GM23338 (cell line): ENCODE measurements at regions not wholly inside any gene's neighbourhood (a gene's known extent, or its start where the extent isn't known, plus 50 kb on each side); places are given as distances from the start of the nearest gene placed in this dataset.

ENCODE experiments used
- ATAC-seq: fragments of 200-7000 bp; cut with Tn5 transposase; 3 replicates; pipeline ENCODE4 v1.9.1; 2020
- DNase-seq: peaks from one replicate; pipeline ENCODE4 v3.0.0-alpha.2; 2015; ENCODE audit warnings: low spot score
- H2AFZ ChIP-seq: fragments of 200-600 bp; sonication (generic); 2 replicates; pipeline ENCODE4 v1.8.0; 2016; ENCODE audit warnings: antibody characterized with exemption, mild to moderate bottlenecking, moderate library complexity
- H3F3A ChIP-seq: fragments of 200-600 bp; sonication (generic); replicated peaks from 2 replicates; pipeline ENCODE4 v1.8.0; 2017; ENCODE audit warnings: antibody characterized with exemption, mixed run types, low read depth
- H3K27ac ChIP-seq: fragments of 200-600 bp; sonication (generic); 2 replicates; pipeline ENCODE4 v1.6.1; 2016; ENCODE audit warnings: low read depth
- H3K27me3 ChIP-seq: fragments of 200-600 bp; sonication (generic); 2 replicates; pipeline ENCODE4 v1.8.0; 2016; ENCODE audit warnings: mild to moderate bottlenecking, mixed run types, moderate library complexity; ENCODE audit not compliant: insufficient read depth
- H3K36me3 ChIP-seq: fragments of 200-600 bp; sonication (generic); 2 replicates; pipeline ENCODE4 v1.8.0; 2016; ENCODE audit warnings: mild to moderate bottlenecking; ENCODE audit not compliant: insufficient read depth
- H3K4me1 ChIP-seq: fragments of 200-600 bp; sonication (generic); 2 replicates; pipeline ENCODE4 v1.8.0; 2016; ENCODE audit warnings: mild to moderate bottlenecking, moderate library complexity; ENCODE audit not compliant: insufficient read depth
- H3K4me2 ChIP-seq: fragments of 200-600 bp; sonication (generic); 2 replicates; pipeline ENCODE4 v1.7.1; 2017; ENCODE audit warnings: mixed run types
- H3K4me3 ChIP-seq: fragments of 200-600 bp; sonication (generic); 2 replicates; pipeline ENCODE4 v1.6.1; 2016; ENCODE audit warnings: mixed run types
- H3K79me2 ChIP-seq: fragments of 200-600 bp; sonication (generic); replicated peaks from 2 replicates; pipeline ENCODE4 v1.8.0; 2017; ENCODE audit warnings: mild to moderate bottlenecking; ENCODE audit not compliant: insufficient read depth
- H3K9me2 ChIP-seq: fragments of 200-600 bp; sonication (generic); 2 replicates; pipeline ENCODE4 v1.8.0; 2017; ENCODE audit not compliant: insufficient read depth
- H4K20me1 ChIP-seq: fragments of 200-600 bp; sonication (generic); replicated peaks from 2 replicates; pipeline ENCODE4 v1.8.0; 2017; ENCODE audit warnings: mild to moderate bottlenecking; ENCODE audit not compliant: insufficient read depth
- H3K27ac Mint-ChIP-seq: 2 replicates; pipeline ENCODE4 v1.8.0; 2020; ENCODE audit warnings: inconsistent platforms, mild to moderate bottlenecking, moderate library complexity, mixed read lengths
- H3K27me3 Mint-ChIP-seq: 3 replicates; pipeline ENCODE4 v1.8.0; 2022; ENCODE audit warnings: low read depth, mild to moderate bottlenecking, moderate library complexity, mixed read lengths, inconsistent platforms; ENCODE audit not compliant: insufficient read depth, poor library complexity
- H3K36me3 Mint-ChIP-seq: 3 replicates; pipeline ENCODE4 v1.8.0; 2021; ENCODE audit warnings: low read depth, mild to moderate bottlenecking, inconsistent platforms, moderate library complexity, mixed read lengths
- H3K4me1 Mint-ChIP-seq: 3 replicates; pipeline ENCODE4 v1.8.0; 2020; ENCODE audit warnings: mild to moderate bottlenecking, inconsistent platforms, mixed read lengths
- H3K4me3 Mint-ChIP-seq: 3 replicates; pipeline ENCODE4 v1.8.0; 2021; ENCODE audit warnings: moderate library complexity, mild to moderate bottlenecking, inconsistent platforms, mixed read lengths
- H3K9me3 Mint-ChIP-seq: 3 replicates; pipeline ENCODE4 v1.8.0; 2020; ENCODE audit warnings: moderate library complexity, mild to moderate bottlenecking, inconsistent platforms, mixed read lengths
- CREB1 ChIP-seq: fragments of 250-450 bp; sonication (Bioruptor Pico); IDR thresholded peaks from 2 replicates; pipeline ENCODE4 v1.5.0; 2020; ENCODE audit warnings: low read depth, mild to moderate bottlenecking, moderate library complexity
- CTCF ChIP-seq, 2 experiments: fragments of 200-600 bp in 1 of 2; sonication (generic) in 1 of 2; conservative IDR thresholded peaks; 2 replicates each; pipeline versions ENCODE4 v1.5.1 to v1.6.1; 2016 to 2017; ENCODE audit warnings: antibody characterized with exemption in 2 of 2, low read depth in 2 of 2, mild to moderate bottlenecking in 2 of 2, moderate library complexity in 1 of 2
- EZH2 ChIP-seq: fragments of 200-600 bp; sonication (generic); IDR thresholded peaks from one replicate; pipeline ENCODE4 v1.8.0; 2017; ENCODE audit warnings: antibody characterized with exemption, mild to moderate bottlenecking, low read depth; ENCODE audit not compliant: unreplicated experiment
- EZH2phosphoT487 ChIP-seq: fragments of 200-600 bp; sonication (generic); IDR thresholded peaks from one replicate; pipeline ENCODE4 v1.8.1; 2018; ENCODE audit warnings: antibody characterized with exemption; ENCODE audit not compliant: unreplicated experiment
- NANOG ChIP-seq: IDR thresholded peaks from 2 replicates; pipeline ENCODE4 v1.6.1; 2016; ENCODE audit warnings: antibody characterized with exemption, borderline replicate concordance
- POLR2AphosphoS5 ChIP-seq: IDR thresholded peaks from 2 replicates; pipeline ENCODE4 v1.6.1; 2016; ENCODE audit warnings: antibody characterized with exemption, low read depth
- REST ChIP-seq: IDR thresholded peaks from one replicate; pipeline ENCODE4 v1.6.1; 2018; ENCODE audit warnings: antibody characterized with exemption; ENCODE audit not compliant: unreplicated experiment
- STAT1 ChIP-seq: IDR thresholded peaks from one replicate; pipeline ENCODE4 v1.6.1; 2016; ENCODE audit warnings: antibody characterized with exemption; ENCODE audit not compliant: unreplicated experiment
- ZNF114 ChIP-seq: fragments of 250-450 bp; sonication (Bioruptor Pico); IDR thresholded peaks from 2 replicates; pipeline ENCODE4 v1.5.0; 2020; ENCODE audit warnings: mild to moderate bottlenecking, moderate library complexity
- TF ChIP-seq, protein P1 (sequence below): fragments of 250-450 bp; sonication (Bioruptor Pico); IDR thresholded peaks from 2 replicates; pipeline ENCODE4 v1.5.0; 2020; ENCODE audit warnings: mild to moderate bottlenecking, moderate library complexity

- TF ChIP-seq EZH2 (no peak), CREB1 (CRISPR knock-in tag) (no peak), NANOG (no peak), STAT1 (no peak), CTCF (conservative IDR thresholded peaks at IDR 0.05; ENCODE audit: low read depth in 2 of 2) (no peak), REST (no peak)
Observed at GRCh38 chr2:80830891-80831290, 526.3 kb upstream of the LRRTM1 start (continued).

GRCh38 chr2:80822999-80823398 is 518.4 kb upstream of the LRRTM1 start:
- Histone ChIP-seq H2AFZ (no peak overlapping the region), H3F3A (no peaks in the 10 kb centered on the region), H3K4me3 (no peak overlapping the region), H3K79me2 (no peaks in the 10 kb centered on the region), H3K9me2 (no peaks in the 10 kb centered on the region), H3K27ac (no peak overlapping the region), H4K20me1 (no peaks in the 10 kb centered on the region), H3K4me2 (no peak overlapping the region), H3K4me1 (no peaks in the 10 kb centered on the region), H3K27me3 (no peaks in the 10 kb centered on the region), H3K36me3 (no peaks in the 10 kb centered on the region)
- Mint-ChIP-seq H3K9me3 (peaks cover 12% of the 10 kb centered on the region; the same call in 2 of the 3 replicates), H3K36me3 (0 out of 3 replicates have a peak, but pooled peaks cover 2% of the 10 kb centered on the region), H3K27ac (no peak overlapping the region), H3K4me1 (no peaks in the 10 kb centered on the region), H3K27me3 (peaks cover 2% of the 10 kb centered on the region), H3K4me3 (no peak overlapping the region)
- ATAC-seq: no peak
- DNase-seq: no peak
- TF ChIP-seq ZNF114 (CRISPR knock-in tag) (no peak), EZH2phosphoT487 (no peak), REST (no peak), POLR2AphosphoS5 (no peak), EZH2 (no peak), NANOG (no peak)
- TF ChIP-seq, protein P1, sequence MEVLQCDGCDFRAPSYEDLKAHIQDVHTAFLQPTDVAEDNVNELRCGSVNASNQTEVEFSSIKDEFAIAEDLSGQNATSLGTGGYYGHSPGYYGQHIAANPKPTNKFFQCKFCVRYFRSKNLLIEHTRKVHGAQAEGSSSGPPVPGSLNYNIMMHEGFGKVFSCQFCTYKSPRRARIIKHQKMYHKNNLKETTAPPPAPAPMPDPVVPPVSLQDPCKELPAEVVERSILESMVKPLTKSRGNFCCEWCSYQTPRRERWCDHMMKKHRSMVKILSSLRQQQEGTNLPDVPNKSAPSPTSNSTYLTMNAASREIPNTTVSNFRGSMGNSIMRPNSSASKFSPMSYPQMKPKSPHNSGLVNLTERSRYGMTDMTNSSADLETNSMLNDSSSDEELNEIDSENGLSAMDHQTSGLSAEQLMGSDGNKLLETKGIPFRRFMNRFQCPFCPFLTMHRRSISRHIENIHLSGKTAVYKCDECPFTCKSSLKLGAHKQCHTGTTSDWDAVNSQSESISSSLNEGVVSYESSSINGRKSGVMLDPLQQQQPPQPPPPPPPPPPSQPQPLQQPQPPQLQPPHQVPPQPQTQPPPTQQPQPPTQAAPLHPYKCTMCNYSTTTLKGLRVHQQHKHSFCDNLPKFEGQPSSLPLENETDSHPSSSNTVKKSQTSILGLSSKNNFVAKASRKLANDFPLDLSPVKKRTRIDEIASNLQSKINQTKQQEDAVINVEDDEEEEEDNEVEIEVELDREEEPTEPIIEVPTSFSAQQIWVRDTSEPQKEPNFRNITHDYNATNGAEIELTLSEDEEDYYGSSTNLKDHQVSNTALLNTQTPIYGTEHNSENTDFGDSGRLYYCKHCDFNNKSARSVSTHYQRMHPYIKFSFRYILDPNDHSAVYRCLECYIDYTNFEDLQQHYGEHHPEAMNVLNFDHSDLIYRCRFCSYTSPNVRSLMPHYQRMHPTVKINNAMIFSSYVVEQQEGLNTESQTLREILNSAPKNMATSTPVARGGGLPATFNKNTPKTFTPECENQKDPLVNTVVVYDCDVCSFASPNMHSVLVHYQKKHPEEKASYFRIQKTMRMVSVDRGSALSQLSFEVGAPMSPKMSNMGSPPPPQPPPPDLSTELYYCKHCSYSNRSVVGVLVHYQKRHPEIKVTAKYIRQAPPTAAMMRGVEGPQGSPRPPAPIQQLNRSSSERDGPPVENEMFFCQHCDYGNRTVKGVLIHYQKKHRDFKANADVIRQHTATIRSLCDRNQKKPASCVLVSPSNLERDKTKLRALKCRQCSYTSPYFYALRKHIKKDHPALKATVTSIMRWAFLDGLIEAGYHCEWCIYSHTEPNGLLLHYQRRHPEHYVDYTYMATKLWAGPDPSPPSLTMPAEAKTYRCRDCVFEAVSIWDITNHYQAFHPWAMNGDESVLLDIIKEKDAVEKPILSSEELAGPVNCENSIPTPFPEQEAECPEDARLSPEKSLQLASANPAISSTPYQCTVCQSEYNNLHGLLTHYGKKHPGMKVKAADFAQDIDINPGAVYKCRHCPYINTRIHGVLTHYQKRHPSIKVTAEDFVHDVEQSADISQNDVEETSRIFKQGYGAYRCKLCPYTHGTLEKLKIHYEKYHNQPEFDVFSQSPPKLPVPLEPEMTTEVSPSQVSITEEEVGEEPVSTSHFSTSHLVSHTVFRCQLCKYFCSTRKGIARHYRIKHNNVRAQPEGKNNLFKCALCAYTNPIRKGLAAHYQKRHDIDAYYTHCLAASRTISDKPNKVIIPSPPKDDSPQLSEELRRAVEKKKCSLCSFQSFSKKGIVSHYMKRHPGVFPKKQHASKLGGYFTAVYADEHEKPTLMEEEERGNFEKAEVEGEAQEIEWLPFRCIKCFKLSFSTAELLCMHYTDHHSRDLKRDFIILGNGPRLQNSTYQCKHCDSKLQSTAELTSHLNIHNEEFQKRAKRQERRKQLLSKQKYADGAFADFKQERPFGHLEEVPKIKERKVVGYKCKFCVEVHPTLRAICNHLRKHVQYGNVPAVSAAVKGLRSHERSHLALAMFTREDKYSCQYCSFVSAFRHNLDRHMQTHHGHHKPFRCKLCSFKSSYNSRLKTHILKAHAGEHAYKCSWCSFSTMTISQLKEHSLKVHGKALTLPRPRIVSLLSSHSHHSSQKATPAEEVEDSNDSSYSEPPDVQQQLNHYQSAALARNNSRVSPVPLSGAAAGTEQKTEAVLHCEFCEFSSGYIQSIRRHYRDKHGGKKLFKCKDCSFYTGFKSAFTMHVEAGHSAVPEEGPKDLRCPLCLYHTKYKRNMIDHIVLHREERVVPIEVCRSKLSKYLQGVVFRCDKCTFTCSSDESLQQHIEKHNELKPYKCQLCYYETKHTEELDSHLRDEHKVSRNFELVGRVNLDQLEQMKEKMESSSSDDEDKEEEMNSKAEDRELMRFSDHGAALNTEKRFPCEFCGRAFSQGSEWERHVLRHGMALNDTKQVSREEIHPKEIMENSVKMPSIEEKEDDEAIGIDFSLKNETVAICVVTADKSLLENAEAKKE: no peak
